VCaP (cell line): ENCODE measurements at regions not wholly inside any gene's neighbourhood (a gene's known extent, or its start where the extent isn't known, plus 50 kb on each side); places are given as distances from the start of the nearest gene placed in this dataset.
A peak's percentile ranks its signal among the peaks of the same experiment; 100 is the strongest.

ENCODE experiments used
- H3K27ac ChIP-seq: fragments of 450-650 bp; 2 replicates; pipeline ENCODE4 v1.5.1; 2017
- CTCF ChIP-seq: fragments of 450-650 bp; conservative IDR thresholded peaks from 2 replicates; pipeline ENCODE4 v1.5.1; 2017; ENCODE audit warnings: mild to moderate bottlenecking, moderate library complexity

GRCh38 chr14:101458741-101459550 is 102.3 kb upstream of the DIO3 start:
- H3K27ac ChIP-seq: no peak overlapping the region
- 0 out of 2 replicates have a peak, but pooled peaks have one; percentile 11 for TF ChIP-seq CTCF

GRCh38 chr14:101459551-101459900 is 101.8 kb upstream of the DIO3 start:
- TF ChIP-seq CTCF: no peak
- no peak overlapping the region for H3K27ac ChIP-seq

DNA sequence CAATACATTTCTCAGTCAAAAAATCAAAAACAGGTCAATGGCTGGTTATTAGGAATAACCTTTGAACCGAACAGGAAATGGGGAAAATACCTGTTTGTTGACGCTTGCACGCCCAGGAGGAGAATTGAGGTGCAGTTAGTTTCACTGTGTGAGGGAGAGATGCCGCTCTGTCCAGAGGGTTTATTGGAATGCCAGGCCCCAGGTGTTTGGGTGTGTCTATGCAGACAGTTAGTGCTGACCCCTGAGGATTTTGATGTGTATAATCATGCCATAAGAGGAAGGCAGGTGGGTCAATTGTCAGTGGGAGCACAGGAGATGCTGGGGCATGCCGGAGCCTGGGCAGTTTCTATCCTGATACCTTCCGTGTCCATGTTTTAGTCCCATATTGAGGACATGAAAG is 100.8 kb upstream of the DIO3 start:
- TF ChIP-seq CTCF: no peak
- H3K27ac ChIP-seq: no peak overlapping the region

DNA sequence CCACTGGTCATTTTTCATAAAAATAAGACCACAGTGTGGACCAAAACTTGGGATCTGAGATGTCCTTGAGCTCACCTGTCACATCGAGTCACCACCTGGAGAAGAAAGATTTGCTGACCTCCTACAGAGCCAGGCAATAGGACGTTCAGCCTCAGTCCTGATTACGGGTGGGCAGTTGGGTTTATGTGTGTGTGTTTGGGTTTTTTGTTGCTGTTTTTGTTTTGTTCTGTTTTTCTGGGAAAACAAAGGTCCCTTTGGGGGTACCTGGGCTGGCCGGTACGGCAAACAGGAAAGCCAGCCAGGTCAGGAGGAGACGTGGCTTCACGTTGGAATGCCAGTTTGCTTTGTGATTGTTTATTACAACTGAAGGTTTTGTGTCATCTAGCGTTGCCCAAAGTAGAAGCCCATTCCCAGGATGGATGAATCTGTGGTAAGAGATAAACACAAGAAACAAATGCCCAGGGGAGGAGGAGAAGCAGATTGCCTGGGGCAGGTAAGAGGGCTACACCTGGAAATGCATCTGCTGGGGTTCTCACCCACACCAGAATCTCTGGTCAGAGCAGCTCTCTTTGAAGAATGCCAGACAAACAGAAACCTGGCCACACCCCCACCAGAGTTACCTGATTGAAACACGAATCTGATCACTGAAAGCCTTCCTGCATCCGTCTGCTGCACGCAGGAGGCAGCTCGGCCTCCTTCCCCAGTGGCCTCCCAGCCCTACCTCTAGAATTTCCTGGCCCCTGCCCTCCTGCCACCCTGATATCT is 100.1 kb upstream of the DIO3 start:
- TF ChIP-seq CTCF: no peak
- no peak overlapping the region for H3K27ac ChIP-seq

- H3K27ac ChIP-seq: no peak overlapping the region
- TF ChIP-seq CTCF: no peak
These were observed 99.4 kb upstream of the DIO3 start for GRCh38 chr14:101461891-101462290.

- no peak for TF ChIP-seq CTCF
- no peak overlapping the region for H3K27ac ChIP-seq
These were observed 98.3 kb upstream of the DIO3 start for GRCh38 chr14:101462726-101463565.
